GM12875 (cell line): ENCODE measurements at regions not wholly inside any gene's neighbourhood (a gene's known extent, or its start where the extent isn't known, plus 50 kb on each side); places are given as distances from the start of the nearest gene placed in this dataset.

Experiments
- H3K4me3 ChIP-seq: one replicate; pipeline ENCODE4 v1.5.1; 2011; ENCODE audit warnings: low read depth, low read length, control low read depth
- TF ChIP-seq, protein P1 (sequence below): IDR thresholded peaks from 2 replicates; pipeline ENCODE4 v1.5.1; 2011; ENCODE audit warnings: low read depth, mild to moderate bottlenecking, control low read depth, inconsistent platforms, low read length, moderate library complexity, borderline replicate concordance; ENCODE audit not compliant: insufficient read depth

DNA sequence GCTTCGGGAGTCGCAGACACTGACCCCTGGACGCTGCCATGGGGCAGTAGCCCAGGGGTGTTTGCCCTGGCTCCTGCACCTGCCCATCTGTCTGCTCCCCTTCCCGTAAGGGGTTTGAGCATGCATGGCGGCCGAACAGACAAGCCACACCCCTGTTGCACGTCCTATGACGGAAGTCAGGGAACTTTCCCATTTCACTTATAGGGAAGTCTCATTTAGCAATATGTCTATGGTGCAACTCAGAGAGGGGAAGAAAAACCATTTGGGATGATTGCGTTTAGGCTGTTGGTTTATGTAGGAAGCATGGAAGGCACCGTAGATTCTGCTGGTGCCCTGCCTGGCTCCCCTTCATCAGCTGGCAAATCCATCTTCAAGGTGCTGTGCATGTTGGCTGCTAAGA lies 112.5 kb downstream of the HAPSTR1 start:
- TF ChIP-seq, protein P1, sequence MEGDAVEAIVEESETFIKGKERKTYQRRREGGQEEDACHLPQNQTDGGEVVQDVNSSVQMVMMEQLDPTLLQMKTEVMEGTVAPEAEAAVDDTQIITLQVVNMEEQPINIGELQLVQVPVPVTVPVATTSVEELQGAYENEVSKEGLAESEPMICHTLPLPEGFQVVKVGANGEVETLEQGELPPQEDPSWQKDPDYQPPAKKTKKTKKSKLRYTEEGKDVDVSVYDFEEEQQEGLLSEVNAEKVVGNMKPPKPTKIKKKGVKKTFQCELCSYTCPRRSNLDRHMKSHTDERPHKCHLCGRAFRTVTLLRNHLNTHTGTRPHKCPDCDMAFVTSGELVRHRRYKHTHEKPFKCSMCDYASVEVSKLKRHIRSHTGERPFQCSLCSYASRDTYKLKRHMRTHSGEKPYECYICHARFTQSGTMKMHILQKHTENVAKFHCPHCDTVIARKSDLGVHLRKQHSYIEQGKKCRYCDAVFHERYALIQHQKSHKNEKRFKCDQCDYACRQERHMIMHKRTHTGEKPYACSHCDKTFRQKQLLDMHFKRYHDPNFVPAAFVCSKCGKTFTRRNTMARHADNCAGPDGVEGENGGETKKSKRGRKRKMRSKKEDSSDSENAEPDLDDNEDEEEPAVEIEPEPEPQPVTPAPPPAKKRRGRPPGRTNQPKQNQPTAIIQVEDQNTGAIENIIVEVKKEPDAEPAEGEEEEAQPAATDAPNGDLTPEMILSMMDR, result no peak

DNA sequence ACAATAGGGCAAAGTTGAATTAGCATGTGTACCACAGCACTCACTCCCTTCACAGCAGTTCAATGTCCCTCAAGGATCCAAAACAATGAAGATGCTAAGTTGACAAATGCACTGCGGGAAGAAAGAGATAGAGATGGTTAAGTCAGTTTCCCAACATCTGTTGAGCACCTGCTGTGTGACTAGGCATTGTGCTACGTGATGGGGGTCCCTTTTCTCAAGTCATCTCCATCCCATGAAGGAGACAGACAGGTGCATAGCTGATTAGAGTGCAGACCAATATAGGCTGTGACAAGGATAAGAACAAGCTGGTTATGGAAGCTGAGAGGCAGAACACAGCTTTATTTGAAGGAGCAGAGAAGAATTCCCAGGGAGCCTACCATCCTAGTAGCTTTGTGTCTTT lies 114.2 kb downstream of the HAPSTR1 start:
- TF ChIP-seq, protein P1, result no peak
- H3K4me3 ChIP-seq, result no peak overlapping the region

More for the DNA sequence above, 112.5 kb downstream of the HAPSTR1 start:
- H3K4me3 ChIP-seq, result no peak overlapping the region

DNA sequence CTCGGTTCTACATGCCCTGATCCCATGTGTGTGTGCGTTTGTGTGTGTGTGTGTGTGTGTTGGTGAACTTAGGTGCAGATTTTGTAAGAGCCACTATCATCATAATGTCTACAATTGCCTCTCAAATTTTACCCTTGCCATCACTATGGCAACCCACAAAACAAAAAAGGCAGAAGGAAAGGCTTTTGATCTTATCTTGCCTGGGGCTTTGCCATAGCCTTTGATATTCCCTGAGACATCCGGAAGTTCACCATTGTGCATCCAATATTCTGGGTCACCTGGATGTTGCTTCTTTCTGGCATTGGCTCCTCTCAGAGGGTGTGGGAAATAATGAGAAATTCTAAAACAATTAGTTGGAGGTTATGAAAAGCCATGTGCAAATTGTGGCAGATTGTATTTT lies 114.7 kb downstream of the HAPSTR1 start:
- TF ChIP-seq, protein P1, result no peak
- H3K4me3 ChIP-seq, result no peak overlapping the region

DNA sequence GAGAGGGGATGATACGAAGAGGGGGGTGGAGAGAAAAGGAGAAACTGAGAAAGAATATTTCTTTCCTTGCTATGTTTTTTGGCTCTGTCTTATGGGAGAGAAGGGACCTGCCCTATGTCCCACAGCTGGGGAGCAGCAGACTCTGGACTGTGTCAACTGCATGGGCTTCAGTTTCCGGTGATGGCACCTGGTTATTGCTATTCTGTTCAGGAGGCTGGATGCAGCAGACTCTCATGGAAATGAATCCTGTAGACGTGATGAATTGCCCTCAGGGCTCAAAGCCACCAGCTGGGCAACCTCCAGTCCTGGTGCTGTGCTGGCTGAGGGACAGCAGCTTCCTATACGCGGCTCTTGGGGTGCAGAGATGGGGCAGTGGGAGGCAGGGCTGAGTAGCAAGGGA lies 121.2 kb downstream of the HAPSTR1 start:
- TF ChIP-seq, protein P1, result no peak
- H3K4me3 ChIP-seq, result no peak overlapping the region

DNA sequence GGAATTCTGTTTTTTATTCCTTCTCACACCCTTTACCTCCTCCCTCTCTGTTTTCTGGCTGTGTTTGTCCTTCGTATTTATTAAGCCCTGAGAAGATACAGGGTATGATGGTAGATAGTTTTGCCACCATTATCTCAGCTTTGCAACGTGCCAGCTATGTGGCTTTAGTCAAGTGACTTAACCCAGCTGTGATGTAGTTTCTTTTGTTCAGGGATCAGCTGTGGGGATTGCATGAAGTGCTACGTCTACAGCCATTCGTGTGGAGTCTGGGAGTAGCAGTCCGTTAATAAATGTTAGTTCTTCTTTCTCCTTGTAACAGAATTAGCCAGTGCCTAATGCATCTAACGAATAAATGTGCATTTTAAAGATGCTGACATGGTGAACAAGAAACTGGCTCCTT lies 128.4 kb downstream of the HAPSTR1 start:
- no peak overlapping the region for H3K4me3 ChIP-seq
- TF ChIP-seq, protein P1, result no peak

DNA sequence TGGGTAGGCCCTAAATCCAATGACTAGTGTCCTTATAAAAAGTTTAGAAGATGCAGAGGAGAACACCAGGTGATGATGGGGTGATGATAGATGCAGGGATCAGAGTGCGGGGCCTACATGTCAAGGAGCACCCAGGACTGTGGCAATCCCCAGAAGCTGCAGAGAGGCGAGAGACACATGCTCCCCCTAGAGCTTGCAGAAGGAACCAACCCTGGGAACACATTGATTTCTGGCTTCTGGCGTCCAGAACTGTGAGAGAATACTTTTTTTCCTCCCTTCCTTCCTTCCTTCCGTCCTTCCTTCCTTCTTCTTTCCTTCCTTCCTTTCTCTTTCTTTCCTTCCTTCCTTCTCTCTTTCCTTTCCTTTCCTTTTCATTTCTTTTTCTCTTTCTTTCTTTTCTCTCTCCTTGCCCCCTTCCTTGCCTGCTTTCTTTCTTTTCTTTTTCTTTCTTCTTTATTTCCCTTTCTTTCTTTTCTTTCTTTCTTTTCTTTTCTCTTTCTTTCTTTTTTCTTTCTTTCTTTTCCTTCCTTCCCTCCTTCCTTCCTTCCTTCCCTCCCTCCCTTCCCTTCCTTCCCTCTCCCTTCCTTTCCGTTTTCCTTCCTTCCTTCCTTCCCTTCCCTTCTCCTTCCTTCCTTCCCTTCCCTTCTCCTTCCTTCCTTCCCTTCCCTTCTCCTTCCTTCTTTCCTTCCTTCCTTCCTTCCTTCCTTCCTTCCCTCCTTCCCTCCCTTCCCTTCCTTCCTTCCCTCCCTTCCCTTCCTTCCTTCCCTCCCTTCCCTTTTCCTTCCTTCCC lies 134.3 kb downstream of the HAPSTR1 start:
- TF ChIP-seq, protein P1, result peak; percentile 51
- H3K4me3 ChIP-seq, result no peak overlapping the region

DNA sequence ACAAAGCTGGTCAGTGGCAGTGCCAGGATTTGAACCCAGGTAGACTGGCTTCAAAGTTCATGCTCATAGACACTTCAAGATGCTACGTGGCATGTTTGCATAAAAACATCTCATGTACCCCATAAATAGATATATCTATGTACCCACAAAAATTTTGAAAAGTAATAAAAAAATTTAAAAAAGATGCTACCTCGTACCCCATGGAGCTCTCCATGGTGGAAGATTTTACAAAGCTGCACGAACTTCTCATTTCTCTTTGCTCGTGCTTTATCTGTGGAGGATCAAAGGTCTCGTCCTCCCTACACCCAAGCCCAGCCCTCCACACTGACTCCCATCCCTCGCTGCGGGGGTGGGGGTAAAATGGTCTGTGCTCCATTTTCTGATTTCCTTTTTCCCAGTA lies 135.5 kb downstream of the HAPSTR1 start:
- TF ChIP-seq, protein P1, result no peak
- no peak overlapping the region for H3K4me3 ChIP-seq
